ENCODE measurements at regions not wholly inside any gene's neighbourhood (a gene's known extent, or its start where the extent isn't known, plus 50 kb on each side); places are given as distances from the start of the nearest gene placed in this dataset.
"Not testable (repeated sequence)": the region's sequence is repeated elsewhere in the genome, so short reads cannot be mapped to it uniquely, and the experiment has no call there.

DNA sequence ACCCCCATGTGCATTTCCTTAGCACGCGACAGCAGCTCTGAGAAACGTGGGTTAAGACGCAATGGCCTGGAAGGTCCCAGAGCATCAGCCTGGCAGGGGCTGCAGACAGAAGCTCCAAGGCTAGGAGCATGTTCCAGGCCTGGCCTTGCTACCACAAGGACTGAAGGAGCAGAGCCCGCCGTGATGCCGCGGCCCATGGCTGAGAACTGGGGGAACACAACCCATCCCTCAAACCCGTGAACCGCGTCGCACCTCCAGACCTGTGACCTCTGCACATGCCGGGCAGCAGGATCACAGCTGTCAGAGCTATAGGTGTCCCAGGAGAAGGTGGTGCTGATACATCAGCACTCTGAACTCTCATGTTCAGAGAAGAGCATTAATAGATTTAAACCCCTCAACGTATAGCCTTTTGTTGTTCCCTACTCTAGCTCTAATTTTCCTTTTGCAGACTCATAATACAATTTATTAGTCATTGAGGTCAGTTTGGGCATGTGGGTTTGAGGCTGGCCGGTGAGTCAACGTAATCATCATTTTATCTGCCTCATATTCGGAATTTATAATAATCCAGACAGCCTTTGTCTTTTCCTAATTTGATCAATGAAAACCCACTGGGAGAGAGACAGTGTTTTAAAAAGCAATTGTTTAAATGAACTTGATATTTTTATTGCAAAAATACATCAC, 222.5 kb upstream of the TCERG1L start:
- no peak for DNase-seq

DNA sequence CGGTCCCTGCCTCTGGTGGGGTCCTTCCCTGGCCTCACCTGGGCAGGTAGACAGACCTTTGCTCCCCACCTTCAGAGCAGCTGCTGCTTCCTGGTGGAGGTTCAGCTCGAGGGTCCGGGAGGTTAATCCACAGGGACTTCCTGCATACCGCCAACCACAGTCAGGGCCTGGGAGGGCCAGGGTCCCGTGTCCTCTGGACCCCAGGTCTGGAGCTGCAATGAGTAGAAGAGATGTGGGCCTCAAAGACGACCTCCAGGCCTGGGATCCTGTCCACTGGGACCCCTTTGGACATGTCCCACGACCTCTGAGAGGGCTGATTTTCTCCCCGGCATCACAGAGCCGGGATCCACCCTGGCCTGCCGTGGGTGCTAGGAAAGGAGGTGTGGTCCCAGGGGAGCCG, 223.3 kb upstream of the TCERG1L start:
- no peak for DNase-seq

DNA sequence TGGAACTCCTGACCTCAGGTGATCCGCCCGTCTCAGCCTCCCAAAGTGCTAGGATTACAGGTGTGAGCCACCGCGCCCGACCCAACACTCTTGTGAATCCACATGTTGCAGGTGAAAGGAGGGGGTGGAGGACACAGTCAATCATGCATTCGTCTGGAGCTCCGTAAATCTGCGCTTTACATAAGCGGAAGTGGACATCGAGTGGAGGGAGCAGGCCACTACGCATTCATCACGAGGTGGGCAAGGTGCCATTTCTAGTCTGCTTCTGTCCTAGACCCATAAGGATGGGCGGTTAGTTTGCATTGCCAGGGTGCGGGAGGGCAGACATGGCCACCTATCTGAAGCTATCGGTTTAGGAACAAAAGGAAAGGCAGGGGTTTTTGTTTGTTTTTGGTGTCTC, 225.2 kb upstream of the TCERG1L start:
- no peak for DNase-seq

DNA sequence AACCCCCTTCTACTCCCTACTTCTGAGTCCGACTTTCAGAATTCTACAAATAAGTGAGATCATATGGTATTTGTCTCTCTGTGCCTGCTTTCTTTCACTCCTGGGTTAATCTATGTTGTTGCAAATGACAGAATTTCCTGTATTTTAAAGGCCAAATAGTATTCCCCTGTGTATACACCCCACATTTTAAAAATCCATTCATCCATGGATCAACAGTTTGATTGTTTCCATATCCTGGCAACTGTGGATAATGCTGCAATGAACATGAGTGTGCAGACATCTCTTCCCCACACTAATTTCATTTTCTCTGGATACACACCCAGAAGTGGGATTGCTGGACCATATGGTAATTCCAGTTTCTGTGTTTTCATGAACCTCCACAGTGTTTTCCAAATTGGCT, 225.8 kb upstream of the TCERG1L start:
- no peak for DNase-seq

DNA sequence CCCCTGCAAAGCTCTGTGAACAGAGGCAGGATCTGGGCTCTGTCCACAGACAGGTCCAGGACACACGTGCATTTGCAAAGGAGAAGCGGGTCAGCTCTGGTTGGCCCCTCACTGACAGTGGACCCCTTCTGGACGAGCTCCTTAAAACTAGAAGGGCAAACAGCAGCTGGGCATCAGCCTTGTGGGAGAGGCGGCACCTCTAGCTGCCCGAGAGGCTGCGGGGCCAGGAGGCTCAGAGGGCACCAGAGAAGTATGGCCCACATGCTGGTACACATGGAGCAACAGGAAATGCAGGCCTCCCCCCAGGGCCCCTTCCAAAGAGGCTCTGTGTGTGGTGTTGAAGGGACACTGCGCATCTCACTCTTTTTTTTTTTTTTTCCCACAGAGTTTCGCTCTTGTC, 233.0 kb upstream of the TCERG1L start:
- no peak for DNase-seq

DNA sequence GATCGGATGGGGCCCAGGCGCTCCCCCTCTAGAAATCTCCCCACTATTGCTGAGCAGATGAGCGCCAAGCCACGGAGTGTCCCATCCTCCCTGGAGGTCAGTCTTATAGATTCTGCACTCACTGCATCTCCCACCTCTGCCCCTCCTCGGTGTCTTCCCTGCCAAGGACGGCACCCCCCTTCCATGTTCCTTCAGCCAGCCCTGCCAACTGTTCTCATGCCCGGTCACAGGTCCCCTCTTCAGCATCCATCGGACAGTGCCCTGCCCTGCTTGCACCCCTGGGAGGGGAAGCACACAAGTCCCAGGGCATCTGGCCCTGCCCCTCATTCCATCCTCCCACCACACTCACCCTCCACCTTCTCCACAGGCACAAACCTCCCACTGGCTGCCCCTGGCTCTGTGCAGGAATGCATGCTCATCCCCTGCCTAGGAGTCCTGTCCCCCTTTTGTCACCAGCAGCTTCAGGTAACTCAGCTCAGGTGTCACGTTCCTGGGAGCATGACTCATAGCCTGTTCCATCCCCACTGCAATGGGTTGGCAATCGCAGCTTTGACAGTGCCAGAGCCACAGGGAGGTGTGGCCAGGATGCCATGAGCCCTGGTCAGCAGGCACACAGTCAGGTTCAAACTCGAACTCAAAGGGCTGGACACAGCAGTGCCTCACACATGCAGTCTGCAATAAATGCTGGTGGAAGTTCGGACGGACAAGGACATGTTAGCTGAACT, 234.7 kb upstream of the TCERG1L start:
- DNase-seq = no peak

DNA sequence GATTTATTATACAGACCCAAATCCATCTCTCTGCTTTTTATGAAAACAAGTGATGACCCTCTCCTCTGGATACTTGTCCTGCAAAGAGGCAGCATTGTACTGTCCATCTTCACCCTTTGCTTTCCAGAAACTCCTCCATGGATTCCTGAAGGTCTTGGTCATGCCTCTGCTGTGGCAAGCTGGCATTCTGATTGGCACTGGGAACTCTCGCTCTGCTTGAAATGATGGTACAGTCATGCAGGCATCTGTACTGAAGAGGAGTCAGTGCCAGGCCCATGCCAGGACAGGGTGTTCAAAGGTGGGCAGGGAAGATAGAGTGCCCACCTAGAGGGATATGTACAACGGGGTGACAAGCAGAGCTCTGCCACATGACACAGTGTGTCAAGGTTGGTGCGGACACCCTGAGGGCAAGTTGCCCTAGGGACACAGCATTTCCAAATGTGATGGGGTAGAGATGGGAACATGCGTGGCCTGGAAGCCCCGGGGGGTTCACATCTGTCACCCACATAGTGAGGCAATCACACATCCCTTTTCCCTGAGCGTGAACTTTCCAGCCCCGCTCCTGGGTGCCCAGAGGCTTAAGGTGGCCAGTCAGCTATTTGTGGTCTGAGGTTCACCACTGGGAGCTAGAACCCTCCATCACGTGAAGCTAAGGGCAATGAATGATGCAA, 235.7 kb upstream of the TCERG1L start:
- no peak for DNase-seq

DNA sequence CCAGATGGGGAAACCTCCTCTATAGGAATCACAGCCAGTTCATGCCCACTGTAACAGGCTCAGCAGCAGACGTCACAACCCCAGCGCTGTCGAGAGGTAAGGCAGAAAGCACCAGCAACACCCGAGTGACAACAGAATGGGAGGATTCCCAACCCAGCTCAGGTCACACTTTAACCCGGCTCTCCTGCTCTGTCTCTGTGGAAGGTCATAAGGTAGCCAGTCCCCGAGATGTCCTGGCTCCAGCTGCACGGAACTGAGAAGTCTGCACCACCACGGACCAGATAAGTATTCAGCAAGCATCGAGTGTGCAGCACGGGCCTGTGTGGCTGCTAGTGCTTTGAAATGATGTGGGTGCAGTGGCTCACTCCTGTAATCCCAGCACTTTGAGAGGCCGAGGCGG, 236.7 kb upstream of the TCERG1L start:
- DNase-seq = no peak

DNA sequence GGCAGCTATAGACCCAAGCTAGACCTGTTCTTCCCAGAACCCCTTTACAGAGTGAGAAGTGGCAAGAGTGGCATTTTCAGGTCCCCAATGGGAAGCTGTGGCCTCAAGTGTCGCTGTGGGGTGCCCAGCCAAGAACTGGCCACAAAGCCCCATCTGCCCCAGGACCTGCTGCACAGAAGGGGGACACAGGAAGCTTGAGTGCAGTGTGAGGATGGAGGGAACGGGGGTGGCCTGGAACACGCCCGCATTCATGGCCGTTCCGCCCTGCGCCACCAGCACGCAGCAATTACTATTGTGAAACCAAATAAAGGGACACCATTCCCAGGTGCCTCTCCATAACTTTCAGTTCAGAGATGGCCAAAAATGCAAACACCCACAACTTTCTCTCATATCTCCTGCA, 237.6 kb upstream of the TCERG1L start:
- no peak for DNase-seq

DNA sequence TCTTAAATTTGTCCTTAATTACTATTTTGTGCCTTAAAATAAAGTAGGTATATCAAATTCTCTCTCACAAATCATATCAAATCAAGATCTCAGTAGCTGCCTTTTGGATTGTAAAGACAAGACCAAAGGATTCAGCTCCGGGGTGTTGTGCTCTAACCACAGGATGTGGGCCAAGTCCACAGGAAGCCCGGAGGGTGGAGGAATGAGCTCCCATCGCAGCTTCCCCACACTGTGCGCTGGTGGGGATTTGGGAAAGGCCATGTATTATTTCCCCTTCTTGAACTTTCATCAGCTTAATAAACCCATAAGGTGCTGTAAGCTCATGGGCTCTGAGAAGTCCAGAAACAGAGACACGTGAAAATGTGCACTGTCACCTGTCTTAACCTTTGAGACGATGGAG, 241.6 kb upstream of the TCERG1L start:
- DNase-seq = no peak

DNA sequence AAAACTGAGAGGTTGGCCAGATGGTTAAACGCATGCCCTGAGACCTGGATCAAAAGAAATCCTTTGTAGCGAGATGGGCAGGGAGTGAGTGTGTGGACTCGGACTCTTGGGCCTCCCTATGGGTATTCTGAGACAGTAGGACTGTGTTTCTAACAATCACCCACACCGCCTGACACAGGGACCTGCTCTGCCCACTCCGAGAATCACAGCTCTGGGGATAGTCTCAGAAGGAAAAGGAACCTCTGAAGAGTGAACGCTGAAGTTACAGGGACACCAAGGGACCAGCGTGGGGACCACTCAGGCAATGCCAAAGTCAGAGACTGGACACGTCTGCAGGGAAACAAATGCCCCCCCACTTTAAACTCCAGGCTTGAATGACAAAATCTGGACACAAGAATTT, 242.1 kb upstream of the TCERG1L start:
- DNase-seq = no peak

DNA sequence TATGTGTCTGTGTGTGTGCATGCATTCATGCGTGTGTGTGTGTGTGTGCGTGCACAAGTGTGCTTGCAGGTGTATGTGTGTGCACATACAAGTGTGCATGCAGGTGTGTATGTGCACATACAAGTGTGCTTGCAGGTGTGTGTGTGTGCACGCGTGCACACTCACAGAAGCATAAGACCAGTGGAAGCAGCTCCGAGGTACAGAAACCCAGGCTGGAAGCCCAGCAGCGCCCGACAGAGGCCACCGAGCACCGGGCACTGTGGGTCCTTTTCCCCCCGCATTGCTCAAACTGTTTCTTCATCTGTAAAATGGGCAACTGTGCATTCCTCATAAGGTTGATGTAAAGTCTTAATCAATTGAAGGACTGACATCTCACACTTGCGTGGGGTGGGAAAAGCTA, 243.3 kb upstream of the TCERG1L start:
- DNase-seq = no peak

DNA sequence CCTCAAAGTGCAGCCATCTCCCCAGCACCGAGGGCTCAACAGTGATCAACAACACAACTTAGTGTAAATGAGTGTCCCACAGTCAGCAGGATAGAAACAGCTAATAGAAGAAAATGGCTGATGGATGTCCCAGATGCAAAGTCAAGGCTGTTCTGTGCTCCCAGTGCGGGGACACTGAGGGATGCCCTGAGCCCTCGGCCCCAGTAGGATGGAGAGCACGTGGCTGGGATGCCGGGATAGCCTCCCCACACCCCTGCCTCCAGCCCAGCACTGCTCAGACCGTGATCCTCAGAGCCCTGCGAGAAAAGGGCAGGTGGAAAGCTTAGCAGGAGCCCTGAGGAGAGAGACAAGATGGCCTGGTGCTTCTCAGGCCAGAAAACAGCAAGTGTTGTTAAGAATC, 243.9 kb upstream of the TCERG1L start:
- DNase-seq = no peak

DNA sequence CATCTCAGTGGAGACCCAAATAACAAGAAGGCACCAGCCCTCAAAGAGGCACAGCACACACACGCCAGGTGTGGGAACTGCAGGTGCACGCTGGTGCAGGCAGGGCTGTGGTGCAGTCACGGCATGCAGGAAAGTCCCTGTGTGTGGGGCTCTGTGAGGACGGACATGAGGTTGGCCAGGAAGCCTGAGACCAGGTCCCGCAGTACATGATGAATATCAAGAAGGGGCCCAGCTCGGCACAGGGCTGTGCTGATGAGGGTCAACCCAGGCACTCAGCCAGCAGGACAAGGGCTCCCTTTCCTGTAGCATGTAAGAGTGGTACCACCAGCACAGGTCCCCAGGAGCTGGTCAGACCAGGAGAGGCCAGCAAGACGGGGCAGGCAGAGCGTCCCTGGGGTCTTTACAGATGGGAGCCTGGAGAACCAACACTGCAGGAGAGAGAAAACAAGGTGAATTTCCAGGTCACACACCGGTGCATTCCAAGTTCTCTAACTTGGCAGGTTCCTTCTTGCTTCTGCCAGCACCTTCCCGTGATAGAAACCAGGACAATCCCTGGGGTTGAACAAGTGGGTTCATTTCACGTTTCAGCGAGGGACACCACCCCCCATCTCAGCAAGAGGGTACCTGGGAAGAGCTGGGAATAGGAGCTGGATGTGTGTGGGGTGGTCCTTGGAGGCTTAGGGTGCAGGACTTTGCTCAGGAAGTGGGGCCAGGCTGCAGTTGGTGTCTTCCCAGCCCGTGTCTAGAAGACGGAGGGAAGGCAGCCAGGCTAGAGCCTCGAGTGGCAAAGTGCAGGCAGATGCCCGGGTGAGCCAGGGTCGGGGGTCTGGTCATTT, 244.8 kb upstream of the TCERG1L start:
- no peak for DNase-seq

DNA sequence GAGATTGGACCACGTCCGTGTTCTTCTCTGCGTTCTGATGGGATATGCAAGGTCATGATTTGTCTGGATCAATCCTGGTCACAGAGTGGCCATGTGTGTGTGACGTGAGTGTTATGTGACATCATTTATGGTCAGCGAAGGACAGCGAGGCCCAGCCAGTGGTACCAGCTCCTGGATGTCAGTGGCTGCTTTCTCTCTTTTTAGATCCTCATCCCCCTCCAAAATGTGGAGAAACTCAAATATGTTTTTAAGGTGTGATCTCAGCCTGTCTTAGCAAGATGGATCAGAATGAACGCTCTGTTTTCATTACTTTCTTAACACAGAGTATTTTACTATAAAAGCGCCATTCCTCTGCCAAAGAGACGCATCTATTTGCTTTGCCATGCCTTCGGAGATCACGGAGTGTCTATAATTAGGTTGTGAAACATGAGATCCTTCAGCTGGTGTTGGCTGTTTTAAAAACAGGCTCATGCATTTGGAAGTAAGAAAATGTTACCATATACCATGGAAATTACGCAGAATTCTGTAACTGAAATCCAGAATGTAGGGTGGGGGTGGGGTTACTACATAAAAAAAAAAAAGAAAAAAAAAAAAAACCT, 245.5 kb upstream of the TCERG1L start:
- no peak for DNase-seq

DNA sequence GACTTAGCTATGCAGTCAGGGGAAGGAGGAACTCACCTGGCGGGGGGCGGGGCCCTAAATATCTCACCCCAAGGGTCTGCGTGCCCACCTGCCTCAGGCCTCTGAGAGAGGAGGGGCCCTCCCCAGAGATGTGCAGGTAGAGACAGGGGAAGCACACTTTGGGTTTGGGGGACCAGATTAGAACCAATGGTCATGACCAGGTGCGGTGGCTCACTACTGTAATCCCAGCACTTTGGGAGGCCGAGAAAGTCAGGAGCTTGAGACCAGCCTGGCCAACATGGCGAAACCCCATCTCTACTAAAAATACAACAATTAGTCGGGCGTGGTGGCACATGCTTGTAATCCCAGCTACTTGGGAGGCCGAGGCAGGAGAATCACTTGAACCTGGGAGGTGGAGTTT, 246.4 kb upstream of the TCERG1L start:
- not testable (repeated sequence) for DNase-seq

DNA sequence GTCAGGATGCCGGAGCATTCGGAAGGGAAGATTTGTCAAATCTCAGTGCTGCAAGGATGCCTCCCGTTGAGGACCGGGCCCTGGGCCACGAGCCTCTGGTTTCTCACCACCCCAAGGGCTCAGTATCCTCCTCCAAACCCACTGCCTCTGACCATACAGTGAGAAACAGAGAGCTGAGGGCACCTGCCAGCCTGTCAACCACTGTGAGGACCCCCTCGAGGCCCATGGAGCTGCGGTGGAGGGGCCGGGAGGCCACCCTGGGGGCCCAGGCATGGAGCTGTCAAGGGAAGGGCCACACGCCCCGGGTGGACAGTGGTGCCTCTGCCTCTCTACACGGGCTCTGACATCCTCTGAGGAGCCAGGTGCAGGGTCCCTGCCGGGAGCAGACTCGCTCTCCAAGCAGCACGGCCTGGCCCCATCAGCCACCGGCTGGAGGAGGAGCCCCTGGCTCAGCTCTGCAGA, 248.0 kb upstream of the TCERG1L start:
- DNase-seq = no peak

DNA sequence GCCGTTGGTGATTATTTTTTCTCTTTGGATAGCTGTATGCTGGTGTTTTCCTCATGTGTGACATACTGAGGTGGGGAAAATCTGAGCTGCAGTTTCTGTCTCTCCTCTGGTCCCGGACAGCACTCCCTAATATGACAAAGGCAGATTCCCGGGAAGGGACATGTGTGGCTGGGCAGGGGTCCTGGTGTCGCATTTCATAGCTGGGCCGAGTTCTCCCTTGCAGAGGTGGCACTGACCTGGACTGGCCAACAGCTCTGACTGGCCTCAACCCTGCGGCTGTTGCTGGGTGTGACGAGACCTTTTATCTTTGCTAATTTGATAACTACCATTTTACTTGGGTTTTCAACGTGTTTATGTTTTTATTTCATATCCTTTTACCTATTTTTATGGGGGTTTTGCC, 248.6 kb upstream of the TCERG1L start:
- no peak for DNase-seq

DNA sequence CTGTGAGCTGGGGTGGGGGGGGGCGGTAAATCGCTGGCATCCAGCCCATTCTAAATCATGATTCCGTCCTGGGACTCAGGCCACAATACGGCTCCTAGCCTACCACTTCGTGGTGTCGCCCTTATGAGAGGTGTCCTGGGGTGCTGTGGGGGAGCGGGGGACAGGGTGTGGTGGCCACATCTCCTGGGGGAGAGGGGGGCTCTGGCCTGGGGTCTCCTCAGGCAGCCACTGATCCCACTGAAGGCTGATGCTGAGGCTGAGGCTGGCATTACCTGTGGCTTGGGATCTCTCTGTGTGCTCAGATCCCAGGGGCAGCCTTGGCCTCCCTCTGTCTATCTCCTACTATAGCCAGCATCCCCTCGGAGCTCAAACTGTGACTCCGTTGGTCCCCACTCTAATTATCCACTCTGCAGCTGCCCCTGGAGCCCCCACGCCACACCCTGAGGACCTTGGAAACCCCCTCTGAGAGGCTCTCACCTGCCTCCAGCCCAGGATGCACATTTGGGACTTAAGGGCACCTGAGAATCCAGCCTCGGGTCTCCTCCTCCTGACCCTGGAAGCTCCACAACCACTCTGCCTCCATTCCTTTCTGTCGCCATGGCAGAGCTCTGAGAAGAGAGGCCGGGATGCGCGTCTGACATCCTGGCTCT, 249.3 kb upstream of the TCERG1L start:
- no peak for DNase-seq

DNA sequence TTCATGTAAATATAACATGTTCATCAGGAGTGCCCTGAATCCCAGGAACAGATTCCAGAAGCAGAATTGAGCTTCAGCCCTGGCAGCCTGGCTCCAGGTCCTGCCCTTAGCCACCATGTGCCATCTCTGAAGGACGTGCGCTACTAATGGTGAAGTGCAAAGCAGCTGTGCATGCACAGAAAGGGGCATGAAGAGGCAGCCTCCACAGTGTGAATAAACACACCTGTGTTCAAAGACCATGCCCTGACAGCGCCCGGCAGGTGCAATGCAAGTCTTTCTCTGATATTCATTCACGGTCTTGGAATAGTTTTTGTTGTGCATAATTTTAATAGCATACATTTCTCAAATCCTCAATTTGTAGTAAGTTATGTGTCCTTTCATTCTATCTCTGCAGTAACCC, 250.4 kb upstream of the TCERG1L start:
- DNase-seq = no peak

DNA sequence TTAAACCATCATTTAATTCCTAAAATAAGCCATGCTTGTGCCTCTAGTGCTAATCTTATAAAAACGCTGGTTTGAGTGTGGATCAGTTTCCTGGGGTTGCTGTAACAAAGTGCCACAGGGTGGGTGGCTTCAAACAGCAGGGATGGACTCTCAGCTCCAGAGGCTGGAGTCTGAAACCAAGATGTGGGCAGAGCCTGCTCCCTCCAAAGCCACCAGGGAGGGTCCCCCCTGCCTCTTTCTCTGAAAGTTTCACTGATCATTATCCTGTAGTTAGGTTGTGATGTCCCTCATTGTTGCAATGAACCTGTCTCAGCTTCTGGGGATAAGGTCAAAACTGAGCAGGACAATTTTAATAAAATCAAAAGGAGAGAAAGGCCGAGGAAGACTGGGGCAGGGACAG, 251.9 kb upstream of the TCERG1L start:
- DNase-seq = no peak
